K562 (cell line): ENCODE measurements at regions not wholly inside any gene's neighbourhood (a gene's known extent, or its start where the extent isn't known, plus 50 kb on each side); places are given as distances from the start of the nearest gene placed in this dataset.

Experiments
- CTCF ChIP-seq, 3 experiments: IDR thresholded peaks in 2 of 3; conservative IDR thresholded peaks in 1 of 3; 2 replicates each; pipeline ENCODE4 v1.5.1; 2011 to 2012; ENCODE audit warnings: low read length in 3 of 3, mild to moderate bottlenecking in 3 of 3, control low read depth in 2 of 3, improper control_type of control experiment in 1 of 3, inconsistent platforms in 1 of 3, low read depth in 1 of 3, mixed read lengths in 1 of 3, moderate library complexity in 1 of 3; ENCODE audit not compliant: insufficient read depth in 2 of 3
- TF ChIP-seq, protein P1 (sequence below): sonication (generic); formaldehyde crosslinking; IDR thresholded peaks from 2 replicates; pipeline ENCODE4 v1.8.1; 2023; ENCODE audit warnings: mild to moderate bottlenecking, missing genetic modification reagents

- TF ChIP-seq CTCF (IDR thresholded peaks at IDR 0.05 in 2 of 3, conservative IDR thresholded peaks at IDR 0.05 in 1 of 3; ENCODE audit: insufficient read depth in 2 of 3, low read depth in 1 of 3, low read length in 3 of 3), result no peak
- TF ChIP-seq, protein P1, sequence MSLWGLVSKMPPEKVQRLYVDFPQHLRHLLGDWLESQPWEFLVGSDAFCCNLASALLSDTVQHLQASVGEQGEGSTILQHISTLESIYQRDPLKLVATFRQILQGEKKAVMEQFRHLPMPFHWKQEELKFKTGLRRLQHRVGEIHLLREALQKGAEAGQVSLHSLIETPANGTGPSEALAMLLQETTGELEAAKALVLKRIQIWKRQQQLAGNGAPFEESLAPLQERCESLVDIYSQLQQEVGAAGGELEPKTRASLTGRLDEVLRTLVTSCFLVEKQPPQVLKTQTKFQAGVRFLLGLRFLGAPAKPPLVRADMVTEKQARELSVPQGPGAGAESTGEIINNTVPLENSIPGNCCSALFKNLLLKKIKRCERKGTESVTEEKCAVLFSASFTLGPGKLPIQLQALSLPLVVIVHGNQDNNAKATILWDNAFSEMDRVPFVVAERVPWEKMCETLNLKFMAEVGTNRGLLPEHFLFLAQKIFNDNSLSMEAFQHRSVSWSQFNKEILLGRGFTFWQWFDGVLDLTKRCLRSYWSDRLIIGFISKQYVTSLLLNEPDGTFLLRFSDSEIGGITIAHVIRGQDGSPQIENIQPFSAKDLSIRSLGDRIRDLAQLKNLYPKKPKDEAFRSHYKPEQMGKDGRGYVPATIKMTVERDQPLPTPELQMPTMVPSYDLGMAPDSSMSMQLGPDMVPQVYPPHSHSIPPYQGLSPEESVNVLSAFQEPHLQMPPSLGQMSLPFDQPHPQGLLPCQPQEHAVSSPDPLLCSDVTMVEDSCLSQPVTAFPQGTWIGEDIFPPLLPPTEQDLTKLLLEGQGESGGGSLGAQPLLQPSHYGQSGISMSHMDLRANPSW (CRISPR knock-in tag), result no peak
Measured at GRCh38 chr20:7828437-7828836, 111.8 kb downstream of the HAO1 start.
